ENCODE measurements at regions not wholly inside any gene's neighbourhood (a gene's known extent, or its start where the extent isn't known, plus 50 kb on each side); places are given as distances from the start of the nearest gene placed in this dataset.

DNA sequence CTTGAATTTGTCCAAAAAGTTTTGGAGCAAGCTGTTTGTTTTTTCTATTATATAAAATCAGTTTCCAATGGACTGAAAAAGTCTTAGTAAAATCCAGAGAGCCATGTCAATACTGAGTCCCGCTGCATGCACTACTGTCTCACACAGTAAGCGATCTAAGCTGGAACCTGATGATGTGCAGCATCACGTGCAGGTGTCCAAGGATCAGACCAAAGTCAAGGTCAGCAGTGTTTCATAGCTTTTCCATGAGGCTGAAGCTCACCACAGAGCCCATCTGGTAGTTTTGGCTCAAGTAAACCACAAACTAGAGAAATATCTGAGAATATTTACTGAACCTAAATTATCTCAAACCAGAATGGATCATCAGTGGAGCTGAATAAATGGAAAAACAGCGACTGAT, 784.0 kb upstream of the SEMA6D start:
- Histone ChIP-seq H3K36me3 (ENCODE audit: low read depth) (no peaks in the 10 kb centered on the region), H3K4me3 (no peak overlapping the region), H3K9me3 (no peaks in the 10 kb centered on the region), H3K4me1 (ENCODE audit: low read depth) (no peaks in the 10 kb centered on the region)
- intact Hi-C loops (cut with DNase I, micrococcal nuclease) = no loop called here
- ATAC-seq = no peak
- no peak for DNase-seq
- TF ChIP-seq CTCF (IDR thresholded peaks at IDR 0.05) = no peak

GRCh38 chr15:46934851-46935250, 782.5 kb upstream of the SEMA6D start:
- Histone ChIP-seq H3K9me3 (no peaks in the 10 kb centered on the region), H3K4me1 (ENCODE audit: low read depth) (no peaks in the 10 kb centered on the region), H3K36me3 (ENCODE audit: low read depth) (no peaks in the 10 kb centered on the region), H3K4me3 (no peak overlapping the region)
- intact Hi-C loops (cut with DNase I, micrococcal nuclease) = no loop called here
- ATAC-seq = no peak
- no peak for DNase-seq
- no peak for TF ChIP-seq CTCF (IDR thresholded peaks at IDR 0.05)

DNA sequence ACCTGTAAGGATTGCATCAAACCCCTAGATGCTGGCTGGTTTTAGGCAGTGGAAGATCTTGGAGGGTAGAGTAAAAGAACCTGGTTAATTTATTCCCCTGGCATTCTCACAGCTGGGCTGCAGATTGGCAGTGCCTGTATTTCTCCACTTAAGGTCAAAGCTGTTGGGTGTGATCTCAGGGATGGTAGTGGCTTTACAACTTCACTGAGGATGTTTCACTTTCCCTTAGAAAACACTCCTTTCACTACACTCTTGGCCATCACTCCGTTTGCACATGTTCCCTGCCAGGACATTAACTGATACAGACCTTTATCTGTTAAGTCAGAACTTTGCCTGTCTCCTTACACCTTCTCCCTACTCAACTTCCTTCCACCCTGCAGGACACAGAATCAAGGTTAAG, 779.1 kb upstream of the SEMA6D start:
- Histone ChIP-seq H3K36me3 (ENCODE audit: low read depth) (no peaks in the 10 kb centered on the region), H3K9me3 (no peaks in the 10 kb centered on the region), H3K4me3 (no peak overlapping the region), H3K4me1 (ENCODE audit: low read depth) (no peaks in the 10 kb centered on the region)
- TF ChIP-seq CTCF (IDR thresholded peaks at IDR 0.05) = no peak
- ATAC-seq (no peak), DNase-seq (no peak)
- intact Hi-C loops (cut with DNase I, micrococcal nuclease) = no loop called here

DNA sequence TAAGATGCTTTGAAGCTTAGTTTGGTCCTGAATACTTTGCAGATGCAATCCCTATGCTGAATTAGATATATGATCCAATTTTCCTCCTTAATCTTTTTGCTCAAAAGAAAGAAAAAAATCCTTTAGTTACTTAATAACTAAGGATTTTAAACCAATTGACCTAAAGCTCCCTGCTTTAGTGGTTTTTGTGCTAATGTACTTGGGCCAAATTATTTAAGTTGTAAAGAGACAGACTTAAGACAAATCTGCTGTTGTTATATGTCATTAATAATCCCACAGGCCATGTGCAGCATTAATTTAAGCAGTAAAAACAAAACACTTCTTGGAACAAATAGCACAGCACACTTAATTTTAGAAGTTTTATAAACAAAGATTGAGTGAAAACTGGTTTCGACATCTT, 776.1 kb upstream of the SEMA6D start:
- no peak for TF ChIP-seq CTCF (IDR thresholded peaks at IDR 0.05)
- no peak for ATAC-seq

GRCh38 chr15:46946953-46947352, 770.4 kb upstream of the SEMA6D start:
- Histone ChIP-seq H3K4me1 (ENCODE audit: low read depth) (no peaks in the 10 kb centered on the region), H3K4me3 (no peak overlapping the region), H3K9me3 (no peaks in the 10 kb centered on the region), H3K36me3 (ENCODE audit: low read depth) (no peaks in the 10 kb centered on the region)
- TF ChIP-seq CTCF (IDR thresholded peaks at IDR 0.05) = no peak
- no peak for ATAC-seq
- intact Hi-C loops (cut with DNase I, micrococcal nuclease) = no loop called here
- no peak for DNase-seq

More for the DNA sequence above, 776.1 kb upstream of the SEMA6D start:
- Histone ChIP-seq H3K4me1 (ENCODE audit: low read depth) (no peaks in the 10 kb centered on the region), H3K4me3 (no peak overlapping the region), H3K36me3 (ENCODE audit: low read depth) (no peaks in the 10 kb centered on the region), H3K9me3 (no peaks in the 10 kb centered on the region)
- intact Hi-C loops (cut with DNase I, micrococcal nuclease) = no loop called here
- no peak for DNase-seq

DNA sequence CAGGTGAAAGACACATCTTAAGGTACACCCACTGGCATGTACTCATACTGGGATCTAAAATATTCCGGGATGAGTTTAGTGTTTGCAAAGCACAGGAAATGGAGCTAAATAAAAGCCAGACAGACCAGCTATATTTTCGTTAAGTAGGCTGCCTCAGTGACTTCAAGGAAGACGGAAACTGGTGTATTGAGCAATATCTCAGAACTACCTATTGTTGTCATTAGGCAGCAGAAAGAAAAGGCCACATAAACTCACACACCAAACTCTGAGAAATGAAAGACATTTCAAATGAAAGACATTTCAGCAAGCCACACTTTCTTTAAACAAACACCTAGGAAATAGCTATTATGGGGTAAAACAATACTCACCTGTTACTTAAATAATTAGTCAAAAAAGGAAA, 761.7 kb upstream of the SEMA6D start:
- H3K9me3 ChIP-seq = no peaks in the 10 kb centered on the region
- H3K4me1 ChIP-seq (ENCODE audit: low read depth) = no peaks in the 10 kb centered on the region
- no peak for DNase-seq
- no peak for ATAC-seq
- intact Hi-C loops (cut with DNase I, micrococcal nuclease) = no loop called here
- TF ChIP-seq CTCF (IDR thresholded peaks at IDR 0.05) = no peak
- H3K4me3 ChIP-seq = no peak overlapping the region
- no peaks in the 10 kb centered on the region for H3K36me3 ChIP-seq (ENCODE audit: low read depth)
